ENCODE measurements at regions not wholly inside any gene's neighbourhood (a gene's known extent, or its start where the extent isn't known, plus 50 kb on each side); places are given as distances from the start of the nearest gene placed in this dataset.

DNA sequence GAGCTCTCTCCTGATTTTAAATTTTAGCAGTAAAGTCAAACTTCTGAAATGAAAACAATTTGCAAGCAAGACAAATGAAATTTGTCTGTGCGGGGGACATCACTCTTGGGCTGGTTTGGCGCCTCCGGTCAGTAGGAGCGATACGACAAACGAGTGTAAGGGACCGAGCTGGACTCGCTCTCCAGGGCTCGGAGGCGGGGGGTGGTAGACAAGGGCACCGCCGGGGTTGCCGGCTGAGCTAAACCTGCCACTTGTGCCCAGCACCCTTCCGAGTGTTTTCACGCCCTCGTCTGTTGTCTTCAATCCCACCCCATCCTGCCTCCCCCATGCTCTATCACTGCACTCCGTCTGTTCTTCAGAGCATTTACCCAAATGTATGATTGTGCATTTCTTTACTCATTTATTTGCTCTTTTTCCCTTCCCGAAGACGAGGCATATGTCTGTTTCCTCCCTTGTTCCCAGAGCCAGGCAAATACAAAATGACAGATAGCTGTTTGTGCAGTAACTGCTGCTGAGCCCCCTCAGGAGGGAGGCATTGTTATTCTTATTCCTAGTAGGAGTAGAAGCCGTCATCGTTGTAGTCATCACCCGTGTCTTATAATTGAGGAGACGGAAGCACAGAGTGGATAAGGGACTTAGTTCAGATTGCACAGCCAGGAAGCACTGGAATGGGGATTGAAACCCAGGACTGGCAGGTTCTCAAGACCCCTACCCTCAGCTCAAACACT, 62.8 kb upstream of the APCDD1L start:
- no peak overlapping the region for H3K27ac ChIP-seq
- H3K4me3 ChIP-seq, result no peak overlapping the region
- no peaks in the 10 kb centered on the region for H3K27me3 ChIP-seq
- H3K36me3 ChIP-seq, result no peaks in the 10 kb centered on the region
- no peaks in the 10 kb centered on the region for H3K4me1 ChIP-seq
- WGBS (ENCODE audit: insufficient coverage, low coverage, low lambda C conversion rate, missing lambda C conversion rate), result 56% methylated on average over 20 of the region's 23 CpGs
- intact Hi-C loops (cut with DNase I), result no loop called here
- ATAC-seq (no peak), DNase-seq (no peak)
- TF ChIP-seq POLR2A (IDR thresholded peaks at IDR 0.05), result no peak
- TF ChIP-seq, protein P1, sequence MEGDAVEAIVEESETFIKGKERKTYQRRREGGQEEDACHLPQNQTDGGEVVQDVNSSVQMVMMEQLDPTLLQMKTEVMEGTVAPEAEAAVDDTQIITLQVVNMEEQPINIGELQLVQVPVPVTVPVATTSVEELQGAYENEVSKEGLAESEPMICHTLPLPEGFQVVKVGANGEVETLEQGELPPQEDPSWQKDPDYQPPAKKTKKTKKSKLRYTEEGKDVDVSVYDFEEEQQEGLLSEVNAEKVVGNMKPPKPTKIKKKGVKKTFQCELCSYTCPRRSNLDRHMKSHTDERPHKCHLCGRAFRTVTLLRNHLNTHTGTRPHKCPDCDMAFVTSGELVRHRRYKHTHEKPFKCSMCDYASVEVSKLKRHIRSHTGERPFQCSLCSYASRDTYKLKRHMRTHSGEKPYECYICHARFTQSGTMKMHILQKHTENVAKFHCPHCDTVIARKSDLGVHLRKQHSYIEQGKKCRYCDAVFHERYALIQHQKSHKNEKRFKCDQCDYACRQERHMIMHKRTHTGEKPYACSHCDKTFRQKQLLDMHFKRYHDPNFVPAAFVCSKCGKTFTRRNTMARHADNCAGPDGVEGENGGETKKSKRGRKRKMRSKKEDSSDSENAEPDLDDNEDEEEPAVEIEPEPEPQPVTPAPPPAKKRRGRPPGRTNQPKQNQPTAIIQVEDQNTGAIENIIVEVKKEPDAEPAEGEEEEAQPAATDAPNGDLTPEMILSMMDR (IDR thresholded peaks at IDR 0.05), result no peak
- no peaks in the 10 kb centered on the region for H3K9me3 ChIP-seq

DNA sequence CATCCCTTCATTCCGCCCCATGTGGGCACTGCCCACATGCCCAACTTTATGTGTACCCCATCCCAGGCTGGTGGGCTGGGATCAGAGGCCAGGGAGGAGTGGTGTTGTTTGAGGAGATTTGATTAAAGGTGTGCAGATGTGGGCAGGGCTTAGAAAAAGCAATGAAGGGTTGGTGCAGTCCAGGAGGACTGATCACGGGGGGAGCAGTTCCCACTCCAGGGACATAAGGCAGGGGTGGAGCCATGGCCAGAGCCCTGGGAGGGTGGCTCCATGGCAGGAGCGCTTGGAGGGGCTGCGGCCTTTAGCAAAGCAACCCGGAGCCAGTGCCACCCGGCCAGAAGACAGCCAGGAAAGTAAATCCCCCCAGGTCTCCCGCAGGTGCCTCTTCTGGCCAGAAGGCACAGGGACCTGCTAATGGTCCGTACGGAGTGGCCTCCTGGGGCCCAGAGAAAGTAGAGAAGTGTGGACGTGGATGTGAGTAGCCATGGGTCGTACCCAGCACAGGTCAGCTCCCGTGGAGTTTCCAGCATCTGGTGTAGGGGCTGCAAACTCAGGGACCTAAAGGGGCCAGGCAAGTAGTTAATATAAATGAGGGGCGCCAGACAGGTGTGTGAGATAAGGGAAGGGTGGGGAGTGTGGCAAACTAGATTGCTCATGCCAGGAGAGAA, 62.1 kb upstream of the APCDD1L start:
- DNase-seq (no peak), ATAC-seq (no peak)
- Histone ChIP-seq H3K27me3 (no peaks in the 10 kb centered on the region), H3K4me1 (no peaks in the 10 kb centered on the region), H3K27ac (no peak overlapping the region), H3K9me3 (no peaks in the 10 kb centered on the region), H3K36me3 (no peaks in the 10 kb centered on the region), H3K4me3 (no peak overlapping the region)
- intact Hi-C loops (cut with DNase I), result no loop called here
- TF ChIP-seq POLR2A (IDR thresholded peaks at IDR 0.05), result no peak
- TF ChIP-seq, protein P1 (IDR thresholded peaks at IDR 0.05), result no peak
- 71% methylated on average over 6 of the region's 13 CpGs for WGBS (ENCODE audit: insufficient coverage, low coverage, low lambda C conversion rate, missing lambda C conversion rate)

DNA sequence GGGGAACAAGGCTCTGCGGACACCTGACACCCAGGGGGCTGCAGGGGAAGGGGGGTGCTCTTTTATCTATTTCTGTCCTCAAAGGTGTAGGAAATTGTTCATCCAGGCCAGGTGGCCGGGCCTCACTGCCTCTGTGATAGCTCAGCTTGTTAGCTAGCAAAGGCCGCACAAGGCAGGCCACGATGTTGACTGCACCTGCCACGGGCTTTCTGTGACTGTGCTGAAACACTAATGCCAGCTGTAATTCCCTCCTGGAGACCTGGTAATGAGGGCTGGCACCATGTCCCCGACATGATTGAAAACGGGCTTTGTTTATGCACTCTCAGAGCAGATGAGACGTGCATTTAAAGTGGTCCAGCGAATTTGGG, 61.4 kb upstream of the APCDD1L start:
- Histone ChIP-seq H3K36me3 (no peaks in the 10 kb centered on the region), H3K27ac (no peak overlapping the region), H3K4me3 (no peak overlapping the region), H3K9me3 (no peaks in the 10 kb centered on the region), H3K4me1 (no peaks in the 10 kb centered on the region), H3K27me3 (no peaks in the 10 kb centered on the region)
- intact Hi-C loops (cut with DNase I), result no loop called here
- TF ChIP-seq, protein P1 (IDR thresholded peaks at IDR 0.05), result no peak
- no peak for TF ChIP-seq POLR2A (IDR thresholded peaks at IDR 0.05)
- DNase-seq, result no peak
- no peak for ATAC-seq
- 68% methylated on average over 7 of the region's 9 CpGs for WGBS (ENCODE audit: insufficient coverage, low coverage, low lambda C conversion rate, missing lambda C conversion rate)

DNA sequence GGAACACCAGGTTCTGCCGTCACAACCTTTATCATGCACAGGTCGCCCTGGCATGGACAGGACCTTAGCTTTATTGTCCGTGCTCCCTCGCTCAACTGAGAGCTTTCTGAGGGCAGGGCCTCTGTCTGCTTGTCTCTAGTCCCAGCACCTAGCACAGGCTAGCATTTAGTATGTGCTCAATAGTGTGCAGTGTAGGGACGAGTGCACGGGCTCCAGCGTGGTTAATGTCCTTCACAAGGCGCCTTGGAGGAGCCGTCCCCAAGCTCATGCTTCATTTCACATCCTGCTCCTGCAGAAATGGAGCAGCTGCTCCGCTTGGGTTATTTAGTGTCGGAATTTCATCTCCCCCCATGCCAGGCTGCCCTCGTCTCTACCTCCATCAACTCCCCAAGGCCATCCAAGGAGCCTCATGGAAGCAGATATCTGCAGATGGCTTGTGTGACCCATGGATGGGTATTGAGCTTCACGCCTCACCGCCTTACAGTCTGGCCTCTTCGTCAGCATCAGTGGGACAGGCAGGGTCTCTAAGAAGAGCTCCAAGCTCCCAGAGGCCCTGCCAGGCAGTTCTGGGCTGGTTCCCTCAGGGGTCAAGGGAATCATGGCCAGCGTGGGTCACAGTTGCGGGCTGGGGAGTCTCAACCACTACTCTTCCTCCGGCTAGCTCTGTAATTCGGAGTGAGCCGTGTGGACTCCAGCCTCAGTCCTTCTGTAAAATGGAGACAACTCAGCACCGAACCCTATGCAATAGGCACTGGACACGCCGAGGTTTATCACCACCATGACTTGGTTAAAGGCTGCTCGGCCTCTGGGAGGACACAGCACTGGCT, 60.8 kb upstream of the APCDD1L start:
- no peaks in the 10 kb centered on the region for H3K4me1 ChIP-seq
- ATAC-seq, result no peak
- intact Hi-C loops (cut with DNase I), result no loop called here
- TF ChIP-seq POLR2A (IDR thresholded peaks at IDR 0.05), result no peak
- TF ChIP-seq, protein P1 (IDR thresholded peaks at IDR 0.05), result no peak
- no peak overlapping the region for H3K4me3 ChIP-seq
- no peak for DNase-seq
- no peaks in the 10 kb centered on the region for H3K27me3 ChIP-seq
- 86% methylated on average over 10 of the region's 24 CpGs for WGBS (ENCODE audit: insufficient coverage, low coverage, low lambda C conversion rate, missing lambda C conversion rate)
- no peaks in the 10 kb centered on the region for H3K36me3 ChIP-seq
- H3K9me3 ChIP-seq, result no peaks in the 10 kb centered on the region
- no peak overlapping the region for H3K27ac ChIP-seq
